IMR-90 (cell line): ENCODE measurements at regions not wholly inside any gene's neighbourhood (a gene's known extent, or its start where the extent isn't known, plus 50 kb on each side); places are given as distances from the start of the nearest gene placed in this dataset.

Experiments
- ATAC-seq: fragments of 200-7000 bp; cut with Tn5 transposase; 2 replicates; pipeline ENCODE4 v1.9.1; 2020; ENCODE audit warnings: low read depth, mild to moderate bottlenecking, moderate library complexity
- BruUV-seq: library from RNA; stranded (reverse); fragments of 400-500 nt; replicated peaks from 2 replicates; lab custom pipeline; 2021; lab: Mats Ljungman, UMichigan
- CTCF ChIA-PET: fragments of 300-600 bp; formaldehyde crosslinking; extraction: SDS; loops from one replicate; lab custom pipeline; 2021; ENCODE audit warnings: antibody characterized with exemption; lab: Yijun Ruan, JAX
- POLR2A ChIA-PET: fragments of 300-600 bp; sonication (Branson Sonifier 250); formaldehyde crosslinking; loops from one replicate; lab custom pipeline; 2022; ENCODE audit warnings: antibody characterized with exemption; ENCODE audit not compliant: unreplicated experiment; lab: Charles Lee
- DNase-seq: peaks from one replicate; pipeline ENCODE4 v3.0.0; 2013
- H2AFZ ChIP-seq: replicated peaks from 2 replicates; pipeline ENCODE3; 2013; ENCODE audit warnings: low read length, mild to moderate bottlenecking; ENCODE audit not compliant: poor library complexity
- H2AK5ac ChIP-seq: 2 replicates; pipeline ENCODE4 v1.6.1; 2013; ENCODE audit warnings: low read depth, low read length, inconsistent platforms
- H2AK9ac ChIP-seq: replicated peaks from 2 replicates; pipeline ENCODE3; 2013; ENCODE audit warnings: mild to moderate bottlenecking, low read depth, low read length, moderate library complexity; ENCODE audit not compliant: poor library complexity
- H2BK120ac ChIP-seq: 2 replicates; pipeline ENCODE4 v1.6.1; 2013; ENCODE audit warnings: low read depth, low read length, inconsistent platforms
- H2BK15ac ChIP-seq: 3 replicates; pipeline ENCODE4 v1.6.1; 2013; ENCODE audit warnings: low read depth, low read length, inconsistent platforms
- H2BK20ac ChIP-seq: 2 replicates; pipeline ENCODE4 v1.6.1; 2013; ENCODE audit warnings: low read depth, mild to moderate bottlenecking, inconsistent platforms, low read length, moderate library complexity
- H2BK5ac ChIP-seq: 2 replicates; pipeline ENCODE4 v1.6.1; 2013; ENCODE audit warnings: mild to moderate bottlenecking, low read depth, low read length, inconsistent platforms; ENCODE audit not compliant: poor library complexity, severe bottlenecking
- H3K14ac ChIP-seq: replicated peaks from 2 replicates; pipeline ENCODE4 v1.6.1; 2013; ENCODE audit warnings: low read depth, low read length, inconsistent platforms
- H3K18ac ChIP-seq: 2 replicates; pipeline ENCODE4 v1.6.1; 2013; ENCODE audit warnings: low read depth, low read length, control low read depth
- H3K23ac ChIP-seq: 2 replicates; pipeline ENCODE4 v1.6.1; 2013; ENCODE audit warnings: low read depth, low read length, inconsistent platforms
- H3K27ac ChIP-seq: 2 replicates; pipeline ENCODE4 v1.5.1; 2013; ENCODE audit warnings: mild to moderate bottlenecking, control low read depth, low read length; ENCODE audit not compliant: insufficient read depth
- H3K27me3 ChIP-seq: 2 replicates; pipeline ENCODE4 v1.6.1; 2013; ENCODE audit warnings: low read length; ENCODE audit not compliant: control insufficient read depth, insufficient read depth
- H3K36me3 ChIP-seq: 2 replicates; pipeline ENCODE4 v1.6.1; 2013; ENCODE audit warnings: low read length, mixed read lengths; ENCODE audit not compliant: control insufficient read depth, insufficient read depth
- H3K4ac ChIP-seq: 2 replicates; pipeline ENCODE4 v1.6.1; 2013; ENCODE audit warnings: low read depth, low read length, inconsistent platforms
- H3K4me1 ChIP-seq: 2 replicates; pipeline ENCODE4 v1.6.1; 2013; ENCODE audit warnings: low read length, mixed read lengths; ENCODE audit not compliant: control insufficient read depth, insufficient read depth
- H3K4me2 ChIP-seq: 2 replicates; pipeline ENCODE4 v1.6.1; 2013; ENCODE audit warnings: low read depth, mild to moderate bottlenecking, control low read depth, low read length, moderate library complexity
- H3K4me3 ChIP-seq: 2 replicates; pipeline ENCODE4 v1.5.1; 2013; ENCODE audit warnings: low read depth, mild to moderate bottlenecking, control low read depth, low read length, moderate library complexity; ENCODE audit not compliant: insufficient read depth
- H3K56ac ChIP-seq: 2 replicates; pipeline ENCODE4 v1.6.1; 2013; ENCODE audit warnings: low read length, inconsistent platforms; ENCODE audit not compliant: insufficient read depth; ENCODE audit errors: extremely low read depth
- H3K79me1 ChIP-seq, 2 experiments: 2 replicates each; pipeline ENCODE4 v1.6.1; 2013; ENCODE audit warnings: low read length in 2 of 2, inconsistent platforms in 1 of 2, low read depth in 1 of 2
- H3K9ac ChIP-seq: 2 replicates; pipeline ENCODE4 v1.6.1; 2013; ENCODE audit warnings: low read depth, low read length, control low read depth
- H3K9me1 ChIP-seq: 2 replicates; pipeline ENCODE4 v1.6.1; 2013; ENCODE audit warnings: low read length, inconsistent platforms; ENCODE audit not compliant: insufficient read depth
- H3K9me3 ChIP-seq: 2 replicates; pipeline ENCODE4 v1.6.1; 2013; ENCODE audit warnings: low read length; ENCODE audit not compliant: control insufficient read depth, insufficient read depth
- H4K20me1 ChIP-seq: 2 replicates; pipeline ENCODE4 v1.6.1; 2013; ENCODE audit warnings: low read length, inconsistent platforms; ENCODE audit not compliant: insufficient read depth
- H4K5ac ChIP-seq: 2 replicates; pipeline ENCODE4 v1.6.1; 2013; ENCODE audit warnings: mild to moderate bottlenecking, low read depth, low read length, control low read depth
- H4K8ac ChIP-seq, 2 experiments: 2 replicates each; pipeline ENCODE4 v1.6.1; 2013; ENCODE audit warnings: low read depth in 2 of 2, low read length in 2 of 2, control low read depth in 1 of 2, inconsistent platforms in 1 of 2
- H4K91ac ChIP-seq: 2 replicates; pipeline ENCODE4 v1.6.1; 2013; ENCODE audit warnings: low read depth, low read length, inconsistent platforms; ENCODE audit not compliant: insufficient read depth
- CEBPB ChIP-seq: IDR thresholded peaks from 2 replicates; pipeline ENCODE4 v1.6.1; 2012; ENCODE audit warnings: low read depth, low read length, improper control_type of control experiment
- CTCF ChIP-seq: conservative IDR thresholded peaks from 2 replicates; pipeline ENCODE4 v1.5.1; 2012; ENCODE audit warnings: mild to moderate bottlenecking, low read depth, low read length, improper control_type of control experiment
- FOS ChIP-seq: fragments of 150-350 bp; IDR thresholded peaks from 2 replicates; pipeline ENCODE4 v1.6.1; 2016; ENCODE audit warnings: low read depth, low read length
- MAZ ChIP-seq: IDR thresholded peaks from 2 replicates; pipeline ENCODE4 v1.6.1; 2012; ENCODE audit warnings: low read depth, mild to moderate bottlenecking, low read length, improper control_type of control experiment, moderate library complexity, borderline replicate concordance
- MXI1 ChIP-seq: IDR thresholded peaks from 2 replicates; pipeline ENCODE4 v1.6.1; 2012; ENCODE audit warnings: low read depth, mild to moderate bottlenecking, low read length, moderate library complexity, borderline replicate concordance
- NFE2L2 ChIP-seq: fragments of 150-350 bp; IDR thresholded peaks from 2 replicates; pipeline ENCODE4 v1.6.1; 2016; ENCODE audit warnings: low read depth, mild to moderate bottlenecking, low read length
- POLR2A ChIP-seq: IDR thresholded peaks from 2 replicates; pipeline ENCODE4 v1.6.1; 2012; ENCODE audit warnings: mild to moderate bottlenecking, low read depth, low read length
- RCOR1 ChIP-seq: IDR thresholded peaks from 2 replicates; pipeline ENCODE4 v1.6.1; 2012; ENCODE audit warnings: mild to moderate bottlenecking, low read length, improper control_type of control experiment; ENCODE audit not compliant: insufficient replicate concordance
- USF2 ChIP-seq: fragments of 150-350 bp; IDR thresholded peaks from 2 replicates; pipeline ENCODE4 v1.6.1; 2017; ENCODE audit warnings: mild to moderate bottlenecking, antibody characterized with exemption, low read length, low read depth
- WGBS, 2 experiments: methylation state at CpG; one replicate each; pipeline versions ENCODE4 v1.1.5 to v1.1.7; 2013; ENCODE audit warnings: missing lambda C conversion rate in 2 of 2; ENCODE audit not compliant: insufficient read length in 1 of 2; ENCODE audit errors: extremely low coverage in 2 of 2; 5-methylcytosine and 5-hydroxymethylcytosine counted together
- dilution Hi-C: fragments of 300-500 bp; cut with HindIII; formaldehyde crosslinking; loops from one replicate; pipeline ENCODE4 v1.14.3; 2018; ENCODE audit warnings: low sequenced_read_pairs; ENCODE audit not compliant: unreplicated experiment
- in situ Hi-C: fragments of 300-500 bp; cut with MboI; formaldehyde crosslinking; loops from 3 replicates; pipeline ENCODE4 v1.14.3; 2019; ENCODE audit warnings: low sequenced_read_pairs, inconsistent platforms, mixed read lengths
- intact Hi-C: fragments of 100-400 bp; cut with micrococcal nuclease; formaldehyde crosslinking; loops from 2 replicates; pipeline ENCODE4 v1.10.0; 2022
- TF ChIP-seq, protein P1 (sequence below): fragments of 150-350 bp; IDR thresholded peaks from 2 replicates; pipeline ENCODE4 v1.6.1; 2016; ENCODE audit warnings: low read depth, mild to moderate bottlenecking, low read length, moderate library complexity, borderline replicate concordance

DNA sequence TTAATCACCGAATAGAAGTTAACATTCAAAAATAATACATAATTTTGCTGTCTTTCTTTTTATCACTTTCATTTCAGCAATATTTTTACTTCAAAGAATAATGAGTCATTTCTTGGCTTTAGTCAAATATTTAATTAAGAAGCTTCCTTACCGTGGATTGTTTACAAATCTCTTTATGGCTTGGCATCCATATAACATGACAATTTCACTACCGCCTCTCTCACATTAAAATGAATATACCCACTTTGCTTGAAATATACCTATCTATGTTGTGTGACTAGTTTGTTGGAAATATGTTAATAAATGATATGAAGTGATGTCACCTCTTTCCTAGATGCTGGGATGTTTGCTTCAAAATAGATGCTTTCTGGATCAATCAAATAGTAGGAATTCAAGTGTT lies 1203.9 kb downstream of the AMY1C start:
- H3K79me1 ChIP-seq = no peaks in the 10 kb centered on the region
- POLR2A ChIA-PET = no interaction called here
- no peaks in the 10 kb centered on the region for H3K9me1 ChIP-seq
- no peak overlapping the region for H3K23ac ChIP-seq
- H3K4me1 ChIP-seq = no peaks in the 10 kb centered on the region
- H3K4ac ChIP-seq = no peak overlapping the region
- intact Hi-C loops = no loop called here
- H2BK20ac ChIP-seq = no peak overlapping the region
- H3K27ac ChIP-seq = no peak overlapping the region
- H3K9ac ChIP-seq = no peak overlapping the region
- WGBS, 2 experiments = no CpG with 5 or more reads among the region's 3 CpGs
- no peak overlapping the region for H3K56ac ChIP-seq
- H2BK15ac ChIP-seq = no peak overlapping the region
- dilution Hi-C loops = no loop called here
- no peak overlapping the region for H2BK5ac ChIP-seq
- no peak for DNase-seq
- H3K4me3 ChIP-seq = no peak overlapping the region
- BruUV-seq = no TSS peak
- ATAC-seq = no peak
- no peak overlapping the region for H3K4me2 ChIP-seq
- CTCF ChIA-PET = no interaction called here
- H3K27me3 ChIP-seq = no peaks in the 10 kb centered on the region
- H2AK5ac ChIP-seq = no peak overlapping the region
- H3K18ac ChIP-seq = no peak overlapping the region
- no peaks in the 10 kb centered on the region for H4K20me1 ChIP-seq
- H3K36me3 ChIP-seq = no peaks in the 10 kb centered on the region
- H2AFZ ChIP-seq = no peak overlapping the region
- no peak overlapping the region for H3K14ac ChIP-seq
- H3K9me3 ChIP-seq = 0 out of 2 replicates have a peak, but pooled peaks cover 2% of the 10 kb centered on the region
- in situ Hi-C loops = no loop called here
- no peak overlapping the region for H4K5ac ChIP-seq
- TF ChIP-seq CTCF = no peak
- TF ChIP-seq FOS = no peak
- TF ChIP-seq NFE2L2 = no peak
- TF ChIP-seq, protein P1, sequence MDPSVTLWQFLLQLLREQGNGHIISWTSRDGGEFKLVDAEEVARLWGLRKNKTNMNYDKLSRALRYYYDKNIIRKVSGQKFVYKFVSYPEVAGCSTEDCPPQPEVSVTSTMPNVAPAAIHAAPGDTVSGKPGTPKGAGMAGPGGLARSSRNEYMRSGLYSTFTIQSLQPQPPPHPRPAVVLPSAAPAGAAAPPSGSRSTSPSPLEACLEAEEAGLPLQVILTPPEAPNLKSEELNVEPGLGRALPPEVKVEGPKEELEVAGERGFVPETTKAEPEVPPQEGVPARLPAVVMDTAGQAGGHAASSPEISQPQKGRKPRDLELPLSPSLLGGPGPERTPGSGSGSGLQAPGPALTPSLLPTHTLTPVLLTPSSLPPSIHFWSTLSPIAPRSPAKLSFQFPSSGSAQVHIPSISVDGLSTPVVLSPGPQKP = no peak
- no peak for TF ChIP-seq POLR2A
- no peak for TF ChIP-seq CEBPB
- no peak for TF ChIP-seq MXI1
- TF ChIP-seq MAZ = no peak
- no peak for TF ChIP-seq RCOR1
- no peak for TF ChIP-seq USF2
- no peak overlapping the region for H2BK120ac ChIP-seq
- H4K91ac ChIP-seq = no peak overlapping the region
- no peak overlapping the region for H2AK9ac ChIP-seq
- no peak overlapping the region for H4K8ac ChIP-seq
